Ovary (tissue), 3 donors: ENCODE measurements at regions not wholly inside any gene's neighbourhood (a gene's known extent, or its start where the extent isn't known, plus 50 kb on each side); places are given as distances from the start of the nearest gene placed in this dataset.

Experiments
- EP300 ChIP-seq: sonication (generic); formaldehyde crosslinking; IDR thresholded peaks from one replicate; pipeline ENCODE4 v1.6.1; 2017; ENCODE audit warnings: antibody characterized with exemption
- POLR2A ChIP-seq: fragments of 450-650 bp; IDR thresholded peaks from one replicate; pipeline ENCODE4 v1.6.1; 2017; ENCODE audit warnings: antibody characterized with exemption, mild to moderate bottlenecking, moderate library complexity
- TF ChIP-seq, protein P1 (sequence below), 3 donors: fragments of 450-650 bp in 2 of 3; fragments of 200-600 bp in 1 of 3; IDR thresholded peaks; one replicate each; pipeline versions ENCODE4 v1.5.1 to v1.8.0; 2016 to 2022; ENCODE audit warnings: antibody characterized with exemption in 3 of 3, mild to moderate bottlenecking in 1 of 3
- donor health status: DM: no; HTN: no; CAD: no.

DNA sequence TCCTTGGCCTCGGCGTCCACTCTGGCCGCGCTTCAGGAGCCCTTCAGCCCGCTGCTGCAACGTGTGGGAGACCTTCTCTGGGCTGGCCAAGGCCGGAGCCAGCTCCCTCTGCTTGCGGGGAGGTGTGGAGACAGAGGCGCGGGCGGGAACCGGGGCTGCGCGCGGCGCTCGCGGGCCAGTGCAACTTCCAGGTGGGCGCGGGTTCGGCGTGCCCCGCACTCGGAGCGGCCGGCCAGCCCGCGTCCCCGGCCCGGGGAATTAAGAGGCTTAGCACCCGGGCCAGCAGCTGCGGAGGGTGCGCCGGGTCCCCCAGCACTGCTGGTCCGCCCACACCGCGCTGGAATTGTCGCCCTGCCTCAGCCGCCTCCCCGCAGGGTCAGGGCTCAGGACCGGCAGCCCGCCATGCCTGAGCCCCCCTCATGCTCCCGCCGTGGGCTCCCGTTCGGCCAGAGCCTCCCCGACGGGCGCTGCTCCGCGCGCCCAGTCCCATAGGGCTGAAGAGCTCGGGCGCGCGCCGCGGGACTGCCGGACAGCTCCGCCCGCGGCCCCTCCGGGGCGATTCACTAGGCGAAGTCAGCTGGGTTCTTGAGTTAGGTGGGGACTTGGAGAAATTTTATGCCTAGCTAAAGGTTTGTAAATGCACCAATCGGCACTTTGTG is 673.9 kb downstream of the SLC16A7 start:
- TF ChIP-seq, protein P1, sequence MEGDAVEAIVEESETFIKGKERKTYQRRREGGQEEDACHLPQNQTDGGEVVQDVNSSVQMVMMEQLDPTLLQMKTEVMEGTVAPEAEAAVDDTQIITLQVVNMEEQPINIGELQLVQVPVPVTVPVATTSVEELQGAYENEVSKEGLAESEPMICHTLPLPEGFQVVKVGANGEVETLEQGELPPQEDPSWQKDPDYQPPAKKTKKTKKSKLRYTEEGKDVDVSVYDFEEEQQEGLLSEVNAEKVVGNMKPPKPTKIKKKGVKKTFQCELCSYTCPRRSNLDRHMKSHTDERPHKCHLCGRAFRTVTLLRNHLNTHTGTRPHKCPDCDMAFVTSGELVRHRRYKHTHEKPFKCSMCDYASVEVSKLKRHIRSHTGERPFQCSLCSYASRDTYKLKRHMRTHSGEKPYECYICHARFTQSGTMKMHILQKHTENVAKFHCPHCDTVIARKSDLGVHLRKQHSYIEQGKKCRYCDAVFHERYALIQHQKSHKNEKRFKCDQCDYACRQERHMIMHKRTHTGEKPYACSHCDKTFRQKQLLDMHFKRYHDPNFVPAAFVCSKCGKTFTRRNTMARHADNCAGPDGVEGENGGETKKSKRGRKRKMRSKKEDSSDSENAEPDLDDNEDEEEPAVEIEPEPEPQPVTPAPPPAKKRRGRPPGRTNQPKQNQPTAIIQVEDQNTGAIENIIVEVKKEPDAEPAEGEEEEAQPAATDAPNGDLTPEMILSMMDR (IDR thresholded peaks at IDR 0.05) = no peak
- no peak for TF ChIP-seq POLR2A
- no peak for TF ChIP-seq EP300
